ENCODE measurements at regions not wholly inside any gene's neighbourhood (a gene's known extent, or its start where the extent isn't known, plus 50 kb on each side); places are given as distances from the start of the nearest gene placed in this dataset.

DNA sequence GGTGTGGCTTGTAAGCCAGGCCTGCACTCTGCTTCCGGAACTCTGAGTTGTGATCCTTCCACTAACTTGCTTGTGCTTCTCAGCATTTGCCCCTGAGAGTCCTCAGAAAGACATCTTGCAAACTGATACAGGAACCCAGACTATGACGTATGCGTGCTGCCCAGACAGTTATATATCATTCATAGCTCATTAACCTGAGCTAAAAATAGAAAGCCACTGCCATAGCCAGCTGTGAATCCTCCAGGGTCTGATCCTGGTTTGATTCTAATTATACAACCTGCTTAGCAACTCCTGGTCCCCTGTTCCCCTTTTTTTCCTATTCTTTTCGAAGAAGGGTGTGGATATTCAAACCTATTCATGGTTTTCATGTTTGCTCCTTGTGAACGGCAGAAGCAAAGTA lies 63.7 kb downstream of the MARCHF4 start:
- CTCF ChIA-PET = interaction anchor here (0.6 to 1.9 kb wide), 3 partner anchors 19 to 159 kb away, joined by 3 to 7 read pairs (median 3); no protein-coding TSS in a partner anchor
- TF ChIP-seq, protein P1, sequence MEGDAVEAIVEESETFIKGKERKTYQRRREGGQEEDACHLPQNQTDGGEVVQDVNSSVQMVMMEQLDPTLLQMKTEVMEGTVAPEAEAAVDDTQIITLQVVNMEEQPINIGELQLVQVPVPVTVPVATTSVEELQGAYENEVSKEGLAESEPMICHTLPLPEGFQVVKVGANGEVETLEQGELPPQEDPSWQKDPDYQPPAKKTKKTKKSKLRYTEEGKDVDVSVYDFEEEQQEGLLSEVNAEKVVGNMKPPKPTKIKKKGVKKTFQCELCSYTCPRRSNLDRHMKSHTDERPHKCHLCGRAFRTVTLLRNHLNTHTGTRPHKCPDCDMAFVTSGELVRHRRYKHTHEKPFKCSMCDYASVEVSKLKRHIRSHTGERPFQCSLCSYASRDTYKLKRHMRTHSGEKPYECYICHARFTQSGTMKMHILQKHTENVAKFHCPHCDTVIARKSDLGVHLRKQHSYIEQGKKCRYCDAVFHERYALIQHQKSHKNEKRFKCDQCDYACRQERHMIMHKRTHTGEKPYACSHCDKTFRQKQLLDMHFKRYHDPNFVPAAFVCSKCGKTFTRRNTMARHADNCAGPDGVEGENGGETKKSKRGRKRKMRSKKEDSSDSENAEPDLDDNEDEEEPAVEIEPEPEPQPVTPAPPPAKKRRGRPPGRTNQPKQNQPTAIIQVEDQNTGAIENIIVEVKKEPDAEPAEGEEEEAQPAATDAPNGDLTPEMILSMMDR (tag by site-specific recombination; IDR thresholded peaks at IDR 0.05) = no peak
- TF ChIP-seq ZBTB20 (tag by site-specific recombination; IDR thresholded peaks at IDR 0.05) = no peak
- TF ChIP-seq, protein P2, sequence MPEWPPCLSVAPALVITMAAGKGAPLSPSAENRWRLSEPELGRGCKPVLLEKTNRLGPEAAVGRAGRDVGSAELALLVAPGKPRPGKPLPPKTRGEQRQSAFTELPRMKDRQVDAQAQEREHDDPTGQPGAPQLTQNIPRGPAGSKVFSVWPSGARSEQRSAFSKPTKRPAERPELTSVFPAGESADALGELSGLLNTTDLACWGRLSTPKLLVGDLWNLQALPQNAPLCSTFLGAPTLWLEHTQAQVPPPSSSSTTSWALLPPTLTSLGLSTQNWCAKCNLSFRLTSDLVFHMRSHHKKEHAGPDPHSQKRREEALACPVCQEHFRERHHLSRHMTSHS (tag by site-specific recombination; IDR thresholded peaks at IDR 0.05) = no peak
- no peak for TF ChIP-seq GLIS2 (tag by site-specific recombination; IDR thresholded peaks at IDR 0.05)
- TF ChIP-seq PRDM2 (tag by site-specific recombination; IDR thresholded peaks at IDR 0.05; ENCODE audit: borderline replicate concordance) = no peak
- TF ChIP-seq, protein P3, sequence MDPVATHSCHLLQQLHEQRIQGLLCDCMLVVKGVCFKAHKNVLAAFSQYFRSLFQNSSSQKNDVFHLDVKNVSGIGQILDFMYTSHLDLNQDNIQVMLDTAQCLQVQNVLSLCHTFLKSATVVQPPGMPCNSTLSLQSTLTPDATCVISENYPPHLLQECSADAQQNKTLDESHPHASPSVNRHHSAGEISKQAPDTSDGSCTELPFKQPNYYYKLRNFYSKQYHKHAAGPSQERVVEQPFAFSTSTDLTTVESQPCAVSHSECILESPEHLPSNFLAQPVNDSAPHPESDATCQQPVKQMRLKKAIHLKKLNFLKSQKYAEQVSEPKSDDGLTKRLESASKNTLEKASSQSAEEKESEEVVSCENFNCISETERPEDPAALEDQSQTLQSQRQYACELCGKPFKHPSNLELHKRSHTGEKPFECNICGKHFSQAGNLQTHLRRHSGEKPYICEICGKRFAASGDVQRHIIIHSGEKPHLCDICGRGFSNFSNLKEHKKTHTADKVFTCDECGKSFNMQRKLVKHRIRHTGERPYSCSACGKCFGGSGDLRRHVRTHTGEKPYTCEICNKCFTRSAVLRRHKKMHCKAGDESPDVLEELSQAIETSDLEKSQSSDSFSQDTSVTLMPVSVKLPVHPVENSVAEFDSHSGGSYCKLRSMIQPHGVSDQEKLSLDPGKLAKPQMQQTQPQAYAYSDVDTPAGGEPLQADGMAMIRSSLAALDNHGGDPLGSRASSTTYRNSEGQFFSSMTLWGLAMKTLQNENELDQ (tag by site-specific recombination; IDR thresholded peaks at IDR 0.05; ENCODE audit: low read depth) = no peak
- TF ChIP-seq SETDB1 (IDR thresholded peaks at IDR 0.05; ENCODE audit: insufficient read length, low read length) = peak; percentile 13
- TF ChIP-seq ZNF274 (IDR thresholded peaks at IDR 0.05; ENCODE audit: low read length) = no peak
- no peak for TF ChIP-seq ZNF274 (tag by site-specific recombination; IDR thresholded peaks at IDR 0.05; ENCODE audit: borderline replicate concordance)
- TF ChIP-seq TRIM28 (IDR thresholded peaks at IDR 0.05; ENCODE audit: borderline replicate concordance, low read length) = peak; percentile 64
- peak; percentile 81 for TF ChIP-seq ZNF629 (tag by site-specific recombination; IDR thresholded peaks at IDR 0.05)
- TF ChIP-seq ZNF585B (tag by site-specific recombination; IDR thresholded peaks at IDR 0.05) = no peak
- TF ChIP-seq ZNF366 (tag by site-specific recombination; conservative IDR thresholded peaks at IDR 0.05) = 0 out of 2 replicates have a peak, but pooled peaks have one; percentile 18
- no peak for TF ChIP-seq ZSCAN30 (tag by site-specific recombination; IDR thresholded peaks at IDR 0.05)
- TF ChIP-seq SP7 (tag by site-specific recombination; IDR thresholded peaks at IDR 0.05) = no peak
- TF ChIP-seq, protein P4, sequence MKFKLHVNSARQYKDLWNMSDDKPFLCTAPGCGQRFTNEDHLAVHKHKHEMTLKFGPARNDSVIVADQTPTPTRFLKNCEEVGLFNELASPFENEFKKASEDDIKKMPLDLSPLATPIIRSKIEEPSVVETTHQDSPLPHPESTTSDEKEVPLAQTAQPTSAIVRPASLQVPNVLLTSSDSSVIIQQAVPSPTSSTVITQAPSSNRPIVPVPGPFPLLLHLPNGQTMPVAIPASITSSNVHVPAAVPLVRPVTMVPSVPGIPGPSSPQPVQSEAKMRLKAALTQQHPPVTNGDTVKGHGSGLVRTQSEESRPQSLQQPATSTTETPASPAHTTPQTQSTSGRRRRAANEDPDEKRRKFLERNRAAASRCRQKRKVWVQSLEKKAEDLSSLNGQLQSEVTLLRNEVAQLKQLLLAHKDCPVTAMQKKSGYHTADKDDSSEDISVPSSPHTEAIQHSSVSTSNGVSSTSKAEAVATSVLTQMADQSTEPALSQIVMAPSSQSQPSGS (tag by site-specific recombination; IDR thresholded peaks at IDR 0.05; ENCODE audit: low read depth) = peak; percentile 47; the same call in 1 of the 2 replicates
- TF ChIP-seq, protein P5, sequence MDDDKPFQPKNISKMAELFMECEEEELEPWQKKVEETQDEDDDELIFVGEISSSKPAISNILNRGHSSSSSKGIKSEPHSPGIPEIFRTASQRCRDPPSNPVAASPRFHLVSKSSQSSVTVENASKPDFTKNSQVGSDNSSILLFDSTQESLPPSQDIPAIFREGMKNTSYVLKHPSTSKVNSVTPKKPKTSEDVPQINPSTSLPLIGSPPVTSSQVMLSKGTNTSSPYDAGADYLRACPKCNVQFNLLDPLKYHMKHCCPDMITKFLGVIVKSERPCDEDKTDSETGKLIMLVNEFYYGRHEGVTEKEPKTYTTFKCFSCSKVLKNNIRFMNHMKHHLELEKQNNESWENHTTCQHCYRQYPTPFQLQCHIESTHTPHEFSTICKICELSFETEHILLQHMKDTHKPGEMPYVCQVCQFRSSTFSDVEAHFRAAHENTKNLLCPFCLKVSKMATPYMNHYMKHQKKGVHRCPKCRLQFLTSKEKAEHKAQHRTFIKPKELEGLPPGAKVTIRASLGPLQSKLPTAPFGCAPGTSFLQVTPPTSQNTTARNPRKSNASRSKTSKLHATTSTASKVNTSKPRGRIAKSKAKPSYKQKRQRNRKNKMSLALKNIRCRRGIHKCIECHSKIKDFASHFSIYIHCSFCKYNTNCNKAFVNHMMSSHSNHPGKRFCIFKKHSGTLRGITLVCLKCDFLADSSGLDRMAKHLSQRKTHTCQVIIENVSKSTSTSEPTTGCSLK (tag by site-specific recombination; IDR thresholded peaks at IDR 0.05) = no peak
- no peak for TF ChIP-seq ZNF600 (tag by site-specific recombination; IDR thresholded peaks at IDR 0.05)
- TF ChIP-seq ZNF16 (tag by site-specific recombination; IDR thresholded peaks at IDR 0.05; ENCODE audit: low read depth) = no peak
- TF ChIP-seq ZNF449 (tag by site-specific recombination; IDR thresholded peaks at IDR 0.05) = no peak
- TF ChIP-seq ZNF776 (tag by site-specific recombination; IDR thresholded peaks at IDR 0.05; ENCODE audit: borderline replicate concordance) = no peak
- TF ChIP-seq OSR2 (tag by site-specific recombination; IDR thresholded peaks at IDR 0.05) = peak; percentile 31; the same call in 1 of the 2 replicates

More for the DNA sequence above, 63.7 kb downstream of the MARCHF4 start:
- Histone ChIP-seq H3K9me3 (ENCODE audit: control insufficient read depth, insufficient read depth, low read depth, low read length) (no peaks in the 10 kb centered on the region), H3K36me3 (ENCODE audit: control insufficient read depth in 2 of 2, insufficient read depth in 1 of 2, low read length in 2 of 2) (no peaks in the 10 kb centered on the region), H3K4me1 (ENCODE audit: control insufficient read depth, insufficient read depth, low read length) (peaks cover 7% of the 10 kb centered on the region; the same call in 1 of the 2 replicates), H3K4me3 (ENCODE audit: low read depth, low read length) (no peak overlapping the region), H3K27ac (ENCODE audit: extremely low read depth, low read depth, low read length) (no peak overlapping the region)
- POLR2A ChIA-PET = interaction anchor here (0.6 kb wide), 2 partner anchors 126 to 190 kb away, joined by 3 to 6 read pairs; no protein-coding TSS in a partner anchor
